ENCODE measurements at regions not wholly inside any gene's neighbourhood (a gene's known extent, or its start where the extent isn't known, plus 50 kb on each side); places are given as distances from the start of the nearest gene placed in this dataset.

- no peak for DNase-seq
Measured at GRCh38 chr5:93273176-93273575, 307.8 kb downstream of the NR2F1-AS1 start.

GRCh38 chr5:93272108-93272507 lies 308.9 kb downstream of the NR2F1-AS1 start:
- no peak for DNase-seq

GRCh38 chr5:93267736-93268135 lies 313.3 kb downstream of the NR2F1-AS1 start:
- no peak for DNase-seq

GRCh38 chr5:93267276-93267675 lies 313.7 kb downstream of the NR2F1-AS1 start:
- DNase-seq, result no peak

- DNase-seq, result no peak
Measured at GRCh38 chr5:93257616-93258015, 323.4 kb downstream of the NR2F1-AS1 start.

GRCh38 chr5:93255796-93256195 lies 325.2 kb downstream of the NR2F1-AS1 start:
- DNase-seq, result no peak

GRCh38 chr5:93252165-93252564 lies 328.9 kb downstream of the NR2F1-AS1 start:
- DNase-seq, result peak; percentile 35

- no peak for DNase-seq
Measured at GRCh38 chr5:93251347-93251746, 329.7 kb downstream of the NR2F1-AS1 start.

- DNase-seq, result no peak
Measured at GRCh38 chr5:93250424-93250823, 330.6 kb downstream of the NR2F1-AS1 start.

- no peak for DNase-seq
Measured at GRCh38 chr5:93249651-93250289, 331.2 kb downstream of the NR2F1-AS1 start.

- no peak for DNase-seq
Measured at GRCh38 chr5:93247105-93247504, 333.9 kb downstream of the NR2F1-AS1 start.

- DNase-seq, result no peak
Measured at GRCh38 chr5:93246090-93246855, 334.7 kb downstream of the NR2F1-AS1 start.

GRCh38 chr5:93245226-93245625 lies 335.8 kb downstream of the NR2F1-AS1 start:
- DNase-seq, result no peak

- no peak for DNase-seq
Measured at GRCh38 chr5:93243481-93243880, 337.5 kb downstream of the NR2F1-AS1 start.

- DNase-seq, result no peak
Measured at GRCh38 chr5:93240228-93240834, 340.7 kb downstream of the NR2F1-AS1 start.

GRCh38 chr5:93236807-93237421 lies 344.1 kb downstream of the NR2F1-AS1 start:
- DNase-seq, result no peak

GRCh38 chr5:93235761-93236160 lies 345.3 kb downstream of the NR2F1-AS1 start:
- no peak for DNase-seq

GRCh38 chr5:93226202-93226735 lies 354.8 kb downstream of the NR2F1-AS1 start:
- DNase-seq, result no peak

- DNase-seq, result no peak
Measured at GRCh38 chr5:93225748-93226147, 355.3 kb downstream of the NR2F1-AS1 start.

- no peak for DNase-seq
Measured at GRCh38 chr5:93224624-93225023, 356.4 kb downstream of the NR2F1-AS1 start.

GRCh38 chr5:93221773-93222172 lies 359.2 kb downstream of the NR2F1-AS1 start:
- DNase-seq, result no peak

- no peak for DNase-seq
Measured at GRCh38 chr5:93220431-93220830, 360.6 kb downstream of the NR2F1-AS1 start.

GRCh38 chr5:93219641-93220145 lies 361.3 kb downstream of the NR2F1-AS1 start:
- DNase-seq, result no peak

Measured in NCI-H82 (cell line).